ENCODE measurements at regions not wholly inside any gene's neighbourhood (a gene's known extent, or its start where the extent isn't known, plus 50 kb on each side); places are given as distances from the start of the nearest gene placed in this dataset.

DNA sequence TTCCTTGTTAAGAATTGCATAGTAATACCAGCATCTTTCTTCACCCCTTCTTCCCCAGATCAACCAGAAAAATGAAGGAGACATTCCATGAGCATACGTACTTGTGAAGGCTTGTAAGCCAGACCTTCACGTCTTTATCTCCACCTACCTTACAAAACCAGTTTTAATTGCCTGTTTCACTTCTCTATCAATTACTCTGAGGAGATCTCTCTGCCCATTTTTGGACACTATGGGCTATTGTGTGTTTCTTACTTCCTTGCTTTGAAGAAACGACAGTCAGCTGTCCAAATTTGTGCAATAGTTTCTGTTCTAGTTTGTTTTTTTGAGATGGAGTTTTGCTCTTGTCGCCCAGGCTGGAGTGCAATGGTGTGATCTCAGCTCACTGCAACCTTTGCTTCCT, 349.7 kb upstream of the MBL2 start:
- TF ChIP-seq BHLHE40 (IDR thresholded peaks at IDR 0.05; ENCODE audit: low read depth, low read length) = no peak
- TF ChIP-seq, protein P1, sequence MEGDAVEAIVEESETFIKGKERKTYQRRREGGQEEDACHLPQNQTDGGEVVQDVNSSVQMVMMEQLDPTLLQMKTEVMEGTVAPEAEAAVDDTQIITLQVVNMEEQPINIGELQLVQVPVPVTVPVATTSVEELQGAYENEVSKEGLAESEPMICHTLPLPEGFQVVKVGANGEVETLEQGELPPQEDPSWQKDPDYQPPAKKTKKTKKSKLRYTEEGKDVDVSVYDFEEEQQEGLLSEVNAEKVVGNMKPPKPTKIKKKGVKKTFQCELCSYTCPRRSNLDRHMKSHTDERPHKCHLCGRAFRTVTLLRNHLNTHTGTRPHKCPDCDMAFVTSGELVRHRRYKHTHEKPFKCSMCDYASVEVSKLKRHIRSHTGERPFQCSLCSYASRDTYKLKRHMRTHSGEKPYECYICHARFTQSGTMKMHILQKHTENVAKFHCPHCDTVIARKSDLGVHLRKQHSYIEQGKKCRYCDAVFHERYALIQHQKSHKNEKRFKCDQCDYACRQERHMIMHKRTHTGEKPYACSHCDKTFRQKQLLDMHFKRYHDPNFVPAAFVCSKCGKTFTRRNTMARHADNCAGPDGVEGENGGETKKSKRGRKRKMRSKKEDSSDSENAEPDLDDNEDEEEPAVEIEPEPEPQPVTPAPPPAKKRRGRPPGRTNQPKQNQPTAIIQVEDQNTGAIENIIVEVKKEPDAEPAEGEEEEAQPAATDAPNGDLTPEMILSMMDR (IDR thresholded peaks at IDR 0.05) = no peak
- TF ChIP-seq ZSCAN20 (CRISPR knock-in tag; IDR thresholded peaks at IDR 0.05) = no peak
- TF ChIP-seq SREBF2 (IDR thresholded peaks at IDR 0.05) = no peak
- no peak for TF ChIP-seq CHD4 (IDR thresholded peaks at IDR 0.05; ENCODE audit: borderline replicate concordance)
- TF ChIP-seq, protein P2, sequence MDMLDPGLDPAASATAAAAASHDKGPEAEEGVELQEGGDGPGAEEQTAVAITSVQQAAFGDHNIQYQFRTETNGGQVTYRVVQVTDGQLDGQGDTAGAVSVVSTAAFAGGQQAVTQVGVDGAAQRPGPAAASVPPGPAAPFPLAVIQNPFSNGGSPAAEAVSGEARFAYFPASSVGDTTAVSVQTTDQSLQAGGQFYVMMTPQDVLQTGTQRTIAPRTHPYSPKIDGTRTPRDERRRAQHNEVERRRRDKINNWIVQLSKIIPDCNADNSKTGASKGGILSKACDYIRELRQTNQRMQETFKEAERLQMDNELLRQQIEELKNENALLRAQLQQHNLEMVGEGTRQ (IDR thresholded peaks at IDR 0.05) = no peak
- no peak for TF ChIP-seq NR3C1 (IDR thresholded peaks at IDR 0.05)
- TF ChIP-seq GATA3 (IDR thresholded peaks at IDR 0.05; ENCODE audit: borderline replicate concordance) = no peak
- TF ChIP-seq, protein P3, sequence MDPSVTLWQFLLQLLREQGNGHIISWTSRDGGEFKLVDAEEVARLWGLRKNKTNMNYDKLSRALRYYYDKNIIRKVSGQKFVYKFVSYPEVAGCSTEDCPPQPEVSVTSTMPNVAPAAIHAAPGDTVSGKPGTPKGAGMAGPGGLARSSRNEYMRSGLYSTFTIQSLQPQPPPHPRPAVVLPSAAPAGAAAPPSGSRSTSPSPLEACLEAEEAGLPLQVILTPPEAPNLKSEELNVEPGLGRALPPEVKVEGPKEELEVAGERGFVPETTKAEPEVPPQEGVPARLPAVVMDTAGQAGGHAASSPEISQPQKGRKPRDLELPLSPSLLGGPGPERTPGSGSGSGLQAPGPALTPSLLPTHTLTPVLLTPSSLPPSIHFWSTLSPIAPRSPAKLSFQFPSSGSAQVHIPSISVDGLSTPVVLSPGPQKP (IDR thresholded peaks at IDR 0.05; ENCODE audit: low read depth, low read length) = no peak
- no peak for TF ChIP-seq MYC (IDR thresholded peaks at IDR 0.05; ENCODE audit: borderline replicate concordance, low read length)
- TF ChIP-seq POLR2A (IDR thresholded peaks at IDR 0.05; ENCODE audit: low read length) = no peak
- no peak for TF ChIP-seq EP300 (IDR thresholded peaks at IDR 0.05)
- TF ChIP-seq RFX5 (IDR thresholded peaks at IDR 0.05) = no peak

Measured in A549 (cell line).